Stimulated activated CD4-positive, alpha-beta T cell treated with anti-CD3 and anti-CD28 coated beads, Interleukin-12 subunit alpha, Interleukin-12 subunit beta, amount 100 ng/mL, for 24 hours (primary cell): ENCODE measurements at regions not wholly inside any gene's neighbourhood (a gene's known extent, or its start where the extent isn't known, plus 50 kb on each side); places are given as distances from the start of the nearest gene placed in this dataset.
"Not testable (repeated sequence)": the region's sequence is repeated elsewhere in the genome, so short reads cannot be mapped to it uniquely, and the experiment has no call there.

ENCODE experiments used
- DNase-seq, 2 experiments: peaks; one replicate each; pipeline ENCODE4 v3.0.0-alpha.2; 2020; ENCODE audit warnings: low read depth in 2 of 2

- no peak for DNase-seq
Measured at GRCh38 chr1:199448646-199449045, 578.9 kb upstream of the NR5A2 start.

- no peak for DNase-seq
Measured at GRCh38 chr1:199449221-199449620, 578.3 kb upstream of the NR5A2 start.

GRCh38 chr1:199449681-199450080, 577.8 kb upstream of the NR5A2 start:
- no peak for DNase-seq

GRCh38 chr1:199452627-199453026, 574.9 kb upstream of the NR5A2 start:
- DNase-seq: no peak

- no peak for DNase-seq
Measured at GRCh38 chr1:199453723-199454122, 573.8 kb upstream of the NR5A2 start.

GRCh38 chr1:199460933-199461332, 566.6 kb upstream of the NR5A2 start:
- DNase-seq: no peak

GRCh38 chr1:199463521-199464127, 563.9 kb upstream of the NR5A2 start:
- DNase-seq: no peak

GRCh38 chr1:199466961-199467360, 560.5 kb upstream of the NR5A2 start:
- no peak for DNase-seq

GRCh38 chr1:199472018-199472417, 555.5 kb upstream of the NR5A2 start:
- no peak for DNase-seq

- DNase-seq: no peak
Measured at GRCh38 chr1:199472978-199473377, 554.5 kb upstream of the NR5A2 start.

- no peak for DNase-seq
Measured at GRCh38 chr1:199474738-199475137, 552.8 kb upstream of the NR5A2 start.

GRCh38 chr1:199482426-199482825, 545.1 kb upstream of the NR5A2 start:
- DNase-seq: no peak

GRCh38 chr1:199489594-199489993, 537.9 kb upstream of the NR5A2 start:
- DNase-seq: no peak

- no peak for DNase-seq
Measured at GRCh38 chr1:199490769-199491527, 536.6 kb upstream of the NR5A2 start.

GRCh38 chr1:199495432-199495831, 532.1 kb upstream of the NR5A2 start:
- no peak for DNase-seq

GRCh38 chr1:199498802-199499201, 528.7 kb upstream of the NR5A2 start:
- DNase-seq: not testable (repeated sequence)

GRCh38 chr1:199508072-199508471, 519.4 kb upstream of the NR5A2 start:
- DNase-seq: no peak

- no peak for DNase-seq
Measured at GRCh38 chr1:199508653-199509052, 518.9 kb upstream of the NR5A2 start.

- DNase-seq: no peak
Measured at GRCh38 chr1:199509456-199509855, 518.1 kb upstream of the NR5A2 start.

GRCh38 chr1:199510314-199510713, 517.2 kb upstream of the NR5A2 start:
- DNase-seq: no peak

- no peak for DNase-seq
Measured at GRCh38 chr1:199512037-199512710, 515.3 kb upstream of the NR5A2 start.

- DNase-seq: no peak
Measured at GRCh38 chr1:199515261-199515660, 512.2 kb upstream of the NR5A2 start.

GRCh38 chr1:199522338-199522737, 505.2 kb upstream of the NR5A2 start:
- DNase-seq: no peak
